Esophagus squamous epithelium (tissue), 5 donors: ENCODE measurements at regions not wholly inside any gene's neighbourhood (a gene's known extent, or its start where the extent isn't known, plus 50 kb on each side); places are given as distances from the start of the nearest gene placed in this dataset.

Source experiments
- DNase-seq: peaks from one replicate; lab custom pipeline; 2025; lab: John Stamatoyannopoulos, UW
- H3K27ac ChIP-seq, 4 donors: fragments of 200-600 bp; sonication (generic); one replicate each; pipeline ENCODE4 v1.5.1; 2016 to 2019; ENCODE audit warnings: mild to moderate bottlenecking in 1 of 4
- H3K27me3 ChIP-seq, 4 donors: fragments of 200-600 bp; sonication (generic); 1 replicate in 3 of 4; 2 replicates in 1 of 4; pipeline versions ENCODE4 v1.5.1 to v1.6.0; 2017 to 2021; ENCODE audit warnings: antibody characterized with exemption in 1 of 4
- H3K36me3 ChIP-seq, 3 donors: fragments of 200-600 bp; sonication (generic); one replicate each; pipeline ENCODE4 v1.5.1; 2016 to 2019
- H3K4me1 ChIP-seq, 3 donors: fragments of 200-600 bp; sonication (generic); one replicate each; pipeline ENCODE4 v1.5.1; 2017 to 2019
- H3K4me3 ChIP-seq, 4 donors: fragments of 200-600 bp; sonication (generic); 1 replicate in 3 of 4; 2 replicates in 1 of 4; pipeline ENCODE4 v1.5.1; 2016 to 2019; ENCODE audit warnings: mild to moderate bottlenecking in 2 of 4, moderate library complexity in 1 of 4
- H3K9me3 ChIP-seq, 3 donors: fragments of 200-600 bp; sonication (generic); one replicate each; pipeline ENCODE4 v1.5.1; 2016 to 2019
- CTCF ChIP-seq, 6 experiments: fragments of 450-650 bp in 4 of 6; fragments of 200-600 bp in 2 of 6; sonication (generic) in 2 of 6; IDR thresholded peaks; one replicate each; pipeline ENCODE4 v1.5.1; 2016 to 2019; ENCODE audit warnings: antibody characterized with exemption in 6 of 6, mild to moderate bottlenecking in 4 of 6, moderate library complexity in 4 of 6
- POLR2A ChIP-seq, 4 donors: fragments of 450-650 bp; IDR thresholded peaks; one replicate each; pipeline ENCODE4 v1.6.1; 2017; ENCODE audit warnings: antibody characterized with exemption in 4 of 4, mild to moderate bottlenecking in 4 of 4, moderate library complexity in 3 of 4
- WGBS, 2 donors: methylation state at CpG; one replicate each; pipeline ENCODE4 v1.1.5; 2018; 5-methylcytosine and 5-hydroxymethylcytosine counted together
- intact Hi-C: fragments of 100-400 bp; cut with DNase I; formaldehyde crosslinking; loops from one replicate; pipeline ENCODE4 v1.15.0; 2022
- donor health status: DM: yes; HTN: yes; CAD: no.

GRCh38 chr2:59181347-59181746 lies 940.2 kb upstream of the FANCL start:
- WGBS, 2 donors, result 47 to 53% methylated on average over 2 of the region's 2 CpGs
- Histone ChIP-seq H3K4me3 (no peak overlapping the region), H3K9me3 (no peaks in the 10 kb centered on the region), H3K27ac (no peak overlapping the region), H3K36me3 (no peaks in the 10 kb centered on the region), H3K4me1 (peaks cover 0 to 11% (median 0%) of the 10 kb centered on the region in 3 donors), H3K27me3 (no peaks in the 10 kb centered on the region)
- intact Hi-C loops, result no loop called here
- TF ChIP-seq POLR2A (IDR thresholded peaks at IDR 0.05) (no peak), CTCF (IDR thresholded peaks at IDR 0.05) (no peak)
- DNase-seq, result no peak

- H3K4me1 ChIP-seq, result peaks cover 0 to 11% (median 0%) of the 10 kb centered on the region in 3 donors
- no peak for TF ChIP-seq POLR2A (IDR thresholded peaks at IDR 0.05)
- no peak for TF ChIP-seq CTCF (IDR thresholded peaks at IDR 0.05)
- no peak overlapping the region for H3K27ac ChIP-seq
- 37 to 38% methylated on average over 2 of the region's 2 CpGs for WGBS, 2 donors
- H3K9me3 ChIP-seq, result no peaks in the 10 kb centered on the region
- intact Hi-C loops, result no loop called here
- no peak overlapping the region for H3K4me3 ChIP-seq
- no peaks in the 10 kb centered on the region for H3K27me3 ChIP-seq
- no peaks in the 10 kb centered on the region for H3K36me3 ChIP-seq
- DNase-seq, result no peak
Measured at GRCh38 chr2:59180621-59181020, 939.5 kb upstream of the FANCL start.

- TF ChIP-seq CTCF (IDR thresholded peaks at IDR 0.05), result no peak
- TF ChIP-seq POLR2A (IDR thresholded peaks at IDR 0.05), result no peak
- intact Hi-C loops, result no loop called here
- no peak for DNase-seq
- Histone ChIP-seq H3K27me3 (no peaks in the 10 kb centered on the region), H3K27ac (no peak overlapping the region), H3K36me3 (no peaks in the 10 kb centered on the region), H3K4me1 (peaks cover 0 to 11% (median 0%) of the 10 kb centered on the region in 3 donors), H3K4me3 (no peak overlapping the region), H3K9me3 (no peaks in the 10 kb centered on the region)
- WGBS, 2 donors, result 75 to 90% methylated on average over 6 of the region's 6 CpGs
Measured at GRCh38 chr2:59180111-59180510, 939.0 kb upstream of the FANCL start.

- intact Hi-C loops, result no loop called here
Measured at GRCh38 chr2:59177748-59178147, 936.6 kb upstream of the FANCL start.

GRCh38 chr2:59176737-59177136 lies 935.6 kb upstream of the FANCL start:
- intact Hi-C loops, result no loop called here
- Histone ChIP-seq H3K9me3 (no peaks in the 10 kb centered on the region), H3K27me3 (no peaks in the 10 kb centered on the region), H3K4me1 (no peaks in the 10 kb centered on the region), H3K4me3 (no peak overlapping the region), H3K36me3 (no peaks in the 10 kb centered on the region), H3K27ac (no peak overlapping the region)
- no peak for DNase-seq
- TF ChIP-seq POLR2A (IDR thresholded peaks at IDR 0.05), result no peak
- TF ChIP-seq CTCF (IDR thresholded peaks at IDR 0.05), result no peak

More at GRCh38 chr2:59177748-59178147, 936.6 kb upstream of the FANCL start:
- Histone ChIP-seq H3K27ac (no peak overlapping the region), H3K36me3 (no peaks in the 10 kb centered on the region), H3K4me1 (no peaks in the 10 kb centered on the region), H3K27me3 (no peaks in the 10 kb centered on the region), H3K4me3 (no peak overlapping the region), H3K9me3 (no peaks in the 10 kb centered on the region)
- no peak for DNase-seq
- no peak for TF ChIP-seq POLR2A (IDR thresholded peaks at IDR 0.05)
- no peak for TF ChIP-seq CTCF (IDR thresholded peaks at IDR 0.05)
- WGBS, 2 donors, result 54 to 62% methylated on average over 2 of the region's 2 CpGs
